Activated naive CD4-positive, alpha-beta T cell treated with anti-CD3 and anti-CD28 coated beads, Interleukin-2, amount 50 U/mL, for 16 hours (primary cell): ENCODE measurements at regions not wholly inside any gene's neighbourhood (a gene's known extent, or its start where the extent isn't known, plus 50 kb on each side); places are given as distances from the start of the nearest gene placed in this dataset.
"Not testable (repeated sequence)": the region's sequence is repeated elsewhere in the genome, so short reads cannot be mapped to it uniquely, and the experiment has no call there.

ENCODE experiments used
- DNase-seq: peaks from one replicate; pipeline ENCODE4 v3.0.0-alpha.2; 2020

DNA sequence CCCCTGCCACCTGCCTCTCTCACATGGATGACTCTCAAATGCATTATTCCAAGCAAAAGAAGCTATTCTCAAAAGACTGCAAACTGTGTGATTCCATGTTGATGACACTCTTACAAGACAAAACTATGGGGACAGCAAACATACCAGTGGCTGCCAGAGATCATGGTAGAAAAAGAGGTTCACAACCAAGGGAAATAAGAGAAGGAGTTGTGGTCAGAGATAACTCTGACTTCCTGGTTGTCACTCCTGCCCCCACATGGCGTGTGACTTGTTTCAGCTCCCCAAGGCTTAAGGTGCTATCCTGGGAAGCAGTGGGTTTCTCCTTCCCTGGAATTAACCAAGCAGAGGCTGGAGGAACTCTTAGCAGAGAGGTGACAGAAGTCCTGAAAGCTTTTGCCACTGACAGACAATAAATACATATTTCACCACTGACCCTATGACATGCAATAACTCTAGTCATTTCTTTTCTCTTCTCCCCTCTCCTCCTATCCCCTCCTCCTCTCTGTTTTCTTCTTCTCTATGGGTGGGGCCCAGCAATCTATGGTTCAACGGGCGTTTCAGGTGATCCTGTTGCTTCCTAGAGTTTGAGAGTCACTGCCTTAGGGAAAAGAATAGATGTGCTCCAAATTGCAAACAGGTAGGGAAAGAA is 185.1 kb downstream of the FCRL5 start:
- DNase-seq = no peak

DNA sequence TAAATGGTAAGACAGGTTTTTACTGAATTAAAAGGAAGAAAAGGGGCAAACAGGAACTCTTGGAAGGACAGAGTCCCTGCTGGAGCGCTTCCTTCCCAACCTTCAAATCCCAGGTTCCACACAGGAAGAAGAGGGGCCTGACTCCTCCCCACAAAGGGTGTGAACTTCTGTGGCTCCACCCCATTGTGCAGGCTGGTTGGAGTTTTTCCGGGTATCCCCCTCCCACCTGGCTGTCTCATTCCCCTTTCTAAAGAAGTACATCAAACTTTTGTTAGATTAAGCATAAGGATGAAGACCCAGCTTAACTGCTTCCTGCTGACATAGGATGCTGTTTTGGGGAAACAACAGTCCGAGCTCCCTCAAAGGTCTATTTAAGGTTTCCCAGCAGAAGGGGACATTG is 187.7 kb downstream of the FCRL5 start:
- no peak for DNase-seq

DNA sequence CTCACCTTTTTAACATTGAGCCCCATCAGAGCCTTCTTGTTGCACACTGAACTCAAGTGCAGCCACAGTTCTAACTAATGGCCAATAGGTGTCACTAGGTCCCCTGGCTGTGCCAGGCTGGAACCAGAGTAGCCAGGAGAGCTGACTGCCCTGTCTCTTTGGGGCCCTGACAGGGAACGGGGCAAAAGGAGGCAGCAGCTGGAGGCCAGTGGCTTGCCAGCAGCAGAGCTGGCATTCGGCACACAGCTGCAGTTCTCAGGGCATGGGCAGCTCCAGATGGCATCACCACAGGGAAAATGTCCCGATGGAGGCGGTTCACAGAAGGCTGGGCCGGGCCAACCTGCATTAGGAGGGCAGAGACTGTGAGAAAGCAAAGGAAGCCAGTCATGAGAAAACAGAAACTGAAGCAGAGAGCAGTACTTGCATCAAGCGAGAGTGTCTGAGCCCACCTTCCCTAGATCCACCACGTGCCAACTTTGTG is 188.6 kb downstream of the FCRL5 start:
- no peak for DNase-seq

DNA sequence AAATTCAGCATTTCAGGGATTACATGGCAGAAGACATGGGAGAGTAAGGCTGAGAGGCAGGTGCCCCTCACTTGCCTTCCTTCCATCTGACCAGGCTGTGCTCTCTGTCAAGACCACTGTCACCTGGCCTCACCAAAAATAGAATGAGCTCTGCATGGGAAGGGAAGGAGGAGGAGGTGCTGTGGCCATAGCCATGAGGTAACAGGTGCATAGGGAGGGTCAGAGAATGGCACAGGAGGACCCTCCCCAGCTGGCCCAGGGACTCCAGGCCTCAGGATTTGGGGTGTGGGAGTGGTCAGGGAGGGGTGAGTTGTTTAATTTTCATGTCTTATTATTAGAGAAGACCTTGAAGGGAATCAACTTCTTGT is 192.3 kb downstream of the FCRL5 start:
- no peak for DNase-seq

DNA sequence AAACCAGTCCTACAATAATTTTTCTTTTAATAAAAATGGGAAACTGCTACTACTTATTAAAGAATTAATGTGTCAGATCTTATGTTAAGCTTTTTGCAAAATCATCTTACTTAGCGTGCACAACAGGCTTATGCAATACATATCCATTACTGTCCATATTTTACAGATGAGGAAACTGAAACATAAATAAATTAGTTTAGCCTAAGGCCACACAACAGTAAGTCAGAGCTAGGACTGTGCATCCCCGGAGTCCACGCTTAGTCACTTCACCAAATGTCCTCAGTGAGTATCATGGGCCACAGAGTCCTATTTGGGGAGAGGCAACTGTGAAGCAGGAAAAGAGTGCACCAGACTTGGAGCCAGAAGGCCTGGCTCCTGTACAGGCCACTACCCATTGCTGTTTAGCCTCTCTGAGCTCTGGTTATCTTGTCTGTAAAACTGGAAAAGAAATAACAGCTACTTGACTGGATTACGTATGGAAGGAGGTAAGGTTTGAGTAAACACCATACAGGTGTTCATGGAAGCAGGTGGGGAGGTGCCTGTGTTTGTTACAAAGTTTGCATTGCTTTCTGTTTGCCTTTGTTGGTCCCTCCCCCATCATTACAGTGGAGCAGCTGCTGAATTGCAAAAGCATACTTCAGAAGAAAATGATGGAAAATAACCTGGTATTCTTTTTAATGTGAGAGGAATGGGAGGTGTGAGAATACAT is 192.8 kb downstream of the FCRL5 start:
- no peak for DNase-seq

DNA sequence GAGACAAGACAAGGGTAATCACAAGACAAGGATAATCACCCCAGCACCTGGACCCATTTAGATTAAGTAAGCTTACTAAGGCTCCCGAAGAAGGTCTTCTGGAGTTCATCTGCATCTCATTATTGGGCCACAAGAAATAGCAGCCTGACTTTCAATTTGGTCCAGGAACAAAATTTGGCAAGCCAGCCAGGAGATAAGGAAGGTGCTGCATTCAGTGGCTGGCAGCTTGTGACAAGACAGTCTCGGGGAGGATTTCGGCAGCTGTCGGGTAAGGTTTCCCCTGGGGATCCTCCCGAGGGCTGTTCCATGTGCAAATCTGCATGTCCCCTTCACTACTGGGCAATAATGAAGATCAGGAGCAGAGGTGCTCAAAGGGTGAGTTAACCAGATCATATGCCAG is 195.2 kb downstream of the FCRL5 start:
- DNase-seq = no peak

DNA sequence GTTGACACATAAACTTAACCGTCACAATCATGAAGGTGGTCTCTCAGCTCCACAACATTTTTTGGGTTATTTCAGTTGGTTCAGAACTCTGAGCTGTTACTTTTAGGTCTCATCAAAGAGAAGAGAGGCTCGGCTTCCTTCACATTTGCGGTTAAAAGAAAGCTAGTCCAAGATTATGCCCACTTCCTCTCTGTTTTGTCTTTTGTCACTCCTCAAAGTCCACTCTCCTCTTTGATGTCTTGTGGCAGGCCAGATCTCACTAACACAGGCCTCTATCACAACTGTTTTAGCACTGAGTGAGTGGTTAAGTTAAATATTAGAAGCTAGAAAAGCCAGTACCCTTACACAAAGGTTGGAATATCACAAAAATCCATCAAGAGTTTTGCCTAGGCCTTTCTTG is 195.7 kb downstream of the FCRL5 start:
- DNase-seq = no peak

DNA sequence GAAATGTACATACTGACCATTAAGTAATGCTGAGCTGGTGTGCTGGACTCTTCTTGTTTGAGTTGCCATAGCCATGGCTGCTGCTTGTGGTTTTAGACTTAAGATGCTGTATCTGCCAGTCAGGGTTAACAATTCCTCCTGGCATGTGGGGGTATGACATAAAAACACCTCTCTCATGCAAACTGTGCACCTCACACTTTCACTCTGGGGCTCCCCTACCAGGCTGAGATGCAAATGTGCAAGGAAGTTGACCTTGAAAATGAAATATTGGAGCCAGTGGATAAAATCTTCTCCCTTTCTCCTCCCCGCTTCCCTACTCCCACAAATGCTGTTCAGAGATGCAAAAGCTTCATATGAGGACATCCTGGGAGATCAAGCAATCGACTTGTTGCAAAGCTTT is 198.8 kb downstream of the FCRL5 start:
- no peak for DNase-seq

DNA sequence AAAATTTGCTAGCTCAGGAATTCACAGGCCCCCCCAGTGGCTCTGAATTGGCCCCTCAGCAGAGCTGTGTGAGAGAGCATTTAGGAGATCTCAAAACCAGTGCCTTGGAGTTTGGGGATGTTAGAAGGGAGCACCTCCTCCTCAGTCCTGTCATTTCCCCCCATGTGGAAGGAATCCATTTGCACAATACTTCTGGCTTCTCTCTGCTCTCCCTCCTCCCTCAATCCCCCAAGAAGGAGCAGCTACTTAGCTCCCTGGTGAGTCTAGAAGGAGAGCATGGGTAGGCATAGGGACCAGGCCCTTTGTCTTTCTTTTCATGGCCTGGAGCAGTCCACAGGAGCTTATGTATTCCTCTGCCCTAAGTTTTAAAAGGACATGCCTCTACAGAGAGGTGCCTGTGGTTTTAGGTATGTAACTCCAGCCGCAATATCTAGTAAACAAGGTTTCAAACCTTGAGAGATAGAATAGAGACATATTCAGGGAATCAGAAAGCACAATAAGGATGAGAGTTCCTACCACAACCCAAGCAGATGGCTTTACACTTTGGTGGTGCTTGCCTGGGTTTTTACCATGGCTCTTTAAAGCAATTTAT is 199.4 kb downstream of the FCRL5 start:
- DNase-seq = no peak

DNA sequence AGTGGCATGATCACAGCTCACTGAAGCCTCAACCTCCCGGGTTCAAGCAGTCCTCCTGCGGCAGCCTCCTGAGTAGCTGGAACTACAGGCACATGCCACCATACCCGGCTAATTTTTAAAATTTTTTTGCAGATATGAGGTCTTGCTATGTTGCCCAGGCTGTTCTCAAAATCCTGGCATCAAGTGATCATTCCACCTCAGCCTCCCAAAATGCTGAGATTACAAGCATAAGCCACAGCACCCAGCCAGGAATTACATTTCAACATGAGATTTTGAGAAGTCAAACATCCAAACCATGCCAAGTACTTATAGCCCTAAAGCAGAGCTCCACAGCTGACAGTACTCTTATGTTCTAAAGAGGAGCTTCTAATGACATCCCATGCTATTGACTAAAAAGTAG is 200.1 kb downstream of the FCRL5 start:
- DNase-seq = no peak

DNA sequence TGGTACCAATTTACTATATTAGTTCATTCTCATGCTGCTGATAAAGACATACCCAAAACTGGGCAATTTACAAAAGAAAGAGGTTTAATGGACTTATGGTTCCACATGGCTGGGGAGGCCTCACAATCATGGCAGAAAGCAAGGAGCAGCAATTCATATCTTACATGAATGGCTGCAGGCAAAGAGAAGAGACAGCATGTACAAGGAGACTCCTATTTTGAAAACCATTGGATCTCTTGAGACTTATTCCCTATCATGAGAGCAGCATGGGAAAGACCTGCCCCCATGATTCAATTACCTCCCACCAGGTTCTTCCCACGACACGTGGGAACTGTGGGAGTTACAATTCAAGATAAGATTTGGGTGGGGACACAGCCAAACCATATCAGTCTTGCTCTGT is 200.5 kb downstream of the FCRL5 start:
- not testable (repeated sequence) for DNase-seq

DNA sequence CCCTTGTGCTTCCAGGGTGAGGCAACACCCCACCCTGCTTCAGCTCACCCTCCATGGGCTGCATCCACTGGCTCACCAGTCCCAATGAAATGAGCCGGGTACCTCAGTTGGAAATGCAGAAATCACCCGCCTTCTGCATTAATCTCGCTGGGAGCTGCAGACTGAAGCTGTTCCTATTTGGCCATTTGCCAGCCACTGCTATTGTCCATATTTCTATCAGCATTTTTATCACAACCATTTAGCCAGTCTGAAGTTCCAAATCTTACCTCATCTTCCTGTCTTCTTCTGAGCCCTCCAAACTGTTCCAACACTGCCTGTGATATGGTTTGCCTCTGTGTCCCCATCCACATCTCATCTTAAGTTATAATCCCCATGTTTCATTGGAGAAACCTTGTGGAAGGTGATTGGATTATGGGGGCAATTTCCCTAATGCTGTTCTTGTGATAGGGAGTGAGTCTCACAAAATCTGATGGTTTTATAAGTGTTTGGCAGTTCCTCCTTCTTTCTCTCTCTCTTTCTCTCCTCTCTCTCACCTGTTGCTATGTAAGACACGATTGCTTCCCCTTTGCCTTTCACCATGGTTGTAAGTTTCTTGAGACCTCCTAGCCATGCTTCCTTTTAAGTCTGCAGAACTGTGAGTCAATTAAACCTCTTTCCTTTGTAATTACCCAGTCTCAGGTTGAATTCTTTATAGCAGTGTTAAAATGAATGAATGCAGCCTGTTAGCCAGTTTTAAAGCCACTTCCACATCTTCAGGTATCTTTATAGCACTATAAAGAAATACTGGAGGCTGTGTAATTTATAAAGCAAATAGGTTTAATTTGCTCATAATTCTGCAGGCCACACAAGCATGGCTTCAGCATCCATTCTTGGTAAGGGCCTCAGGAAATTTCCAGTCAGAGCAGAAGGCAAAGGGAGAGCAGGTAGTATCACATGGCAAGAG is 203.5 kb downstream of the FCRL5 start:
- DNase-seq = no peak

DNA sequence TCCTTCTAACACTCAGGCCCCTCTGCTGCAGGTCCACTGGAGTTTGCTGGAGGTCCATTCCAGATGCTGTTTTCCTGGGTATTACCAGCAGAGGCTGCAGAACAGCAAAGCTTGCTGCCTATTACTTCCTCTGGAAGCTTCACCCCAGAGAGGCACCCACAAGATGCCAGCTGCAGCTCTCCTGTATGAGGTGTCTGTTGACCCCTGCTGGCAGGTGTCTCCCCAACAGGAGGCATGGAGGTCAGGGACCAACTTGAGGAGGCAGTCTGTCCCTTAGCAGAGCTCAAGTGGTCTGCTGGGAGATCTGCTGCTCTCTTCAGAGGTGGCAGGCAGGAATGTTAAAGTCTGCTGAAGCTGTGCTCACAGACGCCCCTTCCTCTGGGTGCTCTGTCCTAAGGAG is 204.8 kb downstream of the FCRL5 start:
- DNase-seq = no peak

DNA sequence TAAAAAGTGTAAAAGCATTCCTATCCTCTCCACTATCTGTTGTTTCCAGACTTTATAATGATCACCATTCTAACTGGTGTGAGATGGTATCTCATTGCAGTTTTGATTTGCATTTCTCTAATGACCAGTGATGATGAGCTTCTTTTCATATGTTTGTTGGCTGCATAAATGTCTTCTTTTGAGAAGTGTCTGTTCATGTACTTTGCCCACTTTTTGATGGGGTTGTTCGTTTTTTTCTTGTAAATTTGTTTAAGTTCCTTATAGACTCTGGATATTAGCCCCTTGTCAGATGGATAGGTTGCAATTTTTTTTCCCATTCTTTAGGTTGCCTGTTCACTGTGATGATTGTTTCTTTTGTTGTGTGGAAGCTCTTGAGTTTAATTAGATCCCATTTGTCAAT is 199.6 kb upstream of the ETV3 start:
- DNase-seq = not testable (repeated sequence)

DNA sequence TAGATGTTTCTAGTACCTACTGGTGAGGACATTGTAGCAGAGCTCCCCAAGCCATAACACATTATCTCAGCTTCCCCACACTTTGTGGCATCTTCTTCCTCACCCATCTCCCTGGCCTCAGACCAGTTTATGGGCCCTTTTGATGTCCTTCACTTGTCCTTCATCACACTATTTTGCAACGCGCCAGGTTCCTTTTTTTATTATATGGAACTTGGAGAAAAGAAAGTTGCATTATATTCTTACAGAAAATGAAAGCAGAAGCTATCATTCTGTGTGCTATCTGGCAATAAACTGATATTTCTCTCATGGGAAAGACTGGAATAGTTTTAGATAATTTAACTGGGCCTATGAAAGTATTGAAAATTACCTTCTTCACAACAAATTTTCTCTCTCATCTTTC is 196.9 kb upstream of the ETV3 start:
- DNase-seq = no peak

DNA sequence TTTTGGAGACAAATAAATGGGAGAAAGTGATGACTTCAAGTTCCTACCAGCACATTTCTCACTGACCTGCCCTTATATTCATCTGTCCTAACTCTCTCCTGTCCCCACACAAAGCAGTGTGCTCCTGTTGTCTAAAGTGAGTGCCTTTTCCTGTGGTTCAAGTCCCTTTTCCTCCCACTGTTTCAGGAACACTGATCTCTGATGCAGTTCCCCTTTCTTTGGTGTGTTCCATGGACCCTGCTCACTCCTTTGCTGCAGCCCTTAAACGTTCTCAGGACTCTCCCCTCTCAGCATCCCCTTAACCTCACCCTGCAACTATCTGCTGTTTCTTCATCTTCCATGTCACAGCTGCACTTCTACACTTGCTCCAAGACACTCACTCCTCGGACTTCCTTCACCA is 195.8 kb upstream of the ETV3 start:
- DNase-seq = no peak

DNA sequence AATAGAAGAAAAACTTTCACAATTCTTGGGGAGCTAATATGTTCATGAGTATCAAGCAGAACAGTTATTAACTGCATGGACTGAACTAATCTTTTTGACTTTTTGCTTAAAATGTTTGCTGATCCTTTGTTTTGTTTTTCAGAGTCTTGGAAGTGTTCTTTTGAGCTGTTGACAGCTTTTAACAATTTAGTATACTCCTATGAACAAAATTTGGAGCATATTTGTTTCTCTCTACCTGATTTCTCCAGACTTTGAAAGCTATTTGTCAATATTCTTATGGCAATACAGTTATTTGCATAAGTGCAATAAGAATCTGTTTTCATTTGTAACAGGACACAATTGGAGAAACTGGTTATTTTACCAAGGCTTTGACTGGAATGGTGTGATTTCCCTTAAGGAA is 192.0 kb upstream of the ETV3 start:
- not testable (repeated sequence) for DNase-seq

DNA sequence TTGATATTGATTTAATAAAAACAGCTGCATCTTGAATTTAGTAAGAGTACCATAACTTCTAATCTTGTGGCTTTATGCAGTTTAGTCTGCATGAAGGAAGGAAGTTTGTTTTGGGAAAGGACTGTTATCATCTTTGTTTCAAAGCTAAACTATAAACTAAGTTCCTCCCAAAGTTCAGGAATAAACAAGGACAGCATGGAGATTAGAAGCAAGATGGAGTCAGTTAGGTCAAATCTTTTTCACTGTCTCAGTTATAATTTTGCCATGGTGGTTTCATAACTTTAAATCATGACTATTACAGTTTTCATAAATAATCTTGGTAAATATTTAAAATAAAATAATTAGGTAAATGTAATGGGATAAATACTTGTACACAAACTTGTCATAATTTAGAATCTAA is 189.9 kb upstream of the ETV3 start:
- DNase-seq = not testable (repeated sequence)

DNA sequence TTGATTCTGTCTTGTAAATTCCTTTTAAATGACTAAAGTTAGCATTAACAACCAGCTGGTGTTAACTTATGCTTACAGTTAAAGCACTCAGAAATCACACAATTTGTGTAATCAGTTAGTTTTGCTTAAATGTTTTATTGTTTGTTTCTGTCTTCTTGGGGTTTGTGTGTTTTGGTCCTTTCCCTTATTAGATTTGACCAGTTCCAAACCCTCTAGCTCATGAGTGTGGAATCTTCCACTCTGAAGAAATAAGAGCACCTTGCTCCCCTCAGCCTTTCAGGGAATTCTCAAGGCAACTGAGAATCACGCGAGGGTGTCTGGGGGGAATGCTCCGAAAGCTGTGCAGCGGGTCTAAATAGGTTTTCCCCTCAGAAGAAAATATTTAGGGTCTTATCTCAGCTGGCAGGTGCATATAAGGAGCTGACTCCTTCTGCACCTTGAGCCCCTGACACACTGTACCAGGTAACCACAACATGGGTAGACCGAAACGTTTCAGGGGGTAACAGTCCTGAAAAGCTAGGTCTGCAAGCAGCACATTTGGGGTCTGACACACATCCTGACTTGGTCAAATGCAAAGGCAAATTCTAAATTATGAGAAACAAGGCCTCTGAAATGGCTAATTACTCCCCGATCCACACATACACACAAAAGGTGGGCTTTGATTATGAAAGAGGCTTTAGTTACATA is 188.1 kb upstream of the ETV3 start:
- no peak for DNase-seq

DNA sequence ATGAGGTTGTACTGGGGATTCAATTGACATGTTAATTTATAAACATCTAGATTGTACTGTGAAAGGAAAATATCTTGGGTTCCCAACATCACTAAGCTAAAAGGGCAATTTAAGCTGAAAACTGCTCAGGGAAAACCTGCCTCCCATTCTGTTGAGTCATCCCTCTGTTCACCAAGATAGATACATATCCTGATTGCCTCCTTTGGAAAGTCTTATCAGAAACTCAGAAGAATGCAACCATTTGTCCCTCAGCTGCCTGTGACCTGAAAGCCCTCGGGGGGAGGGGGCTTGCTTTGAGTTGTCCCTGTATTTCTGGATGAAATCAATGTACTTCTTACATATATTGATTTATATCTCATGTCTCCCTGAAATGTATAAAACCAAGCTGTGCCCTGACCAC is 187.0 kb upstream of the ETV3 start:
- no peak for DNase-seq

DNA sequence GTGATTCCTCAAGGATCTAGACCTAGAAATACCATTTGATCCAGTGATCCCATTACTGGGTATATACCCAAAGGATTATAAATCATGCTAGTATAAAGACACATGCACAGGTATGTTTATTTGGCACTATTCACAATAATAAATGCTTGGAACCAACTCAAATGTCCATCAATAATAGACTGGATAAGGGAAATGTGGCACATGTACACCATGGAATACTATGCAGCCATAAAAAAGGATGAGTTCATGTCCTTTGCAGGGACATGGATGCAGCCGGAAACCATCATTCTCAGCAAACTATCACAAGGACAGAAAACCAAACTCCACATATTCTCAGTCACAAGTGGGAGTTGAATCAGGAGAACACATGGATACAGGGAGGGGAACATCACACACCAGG is 183.8 kb upstream of the ETV3 start:
- not testable (repeated sequence) for DNase-seq

DNA sequence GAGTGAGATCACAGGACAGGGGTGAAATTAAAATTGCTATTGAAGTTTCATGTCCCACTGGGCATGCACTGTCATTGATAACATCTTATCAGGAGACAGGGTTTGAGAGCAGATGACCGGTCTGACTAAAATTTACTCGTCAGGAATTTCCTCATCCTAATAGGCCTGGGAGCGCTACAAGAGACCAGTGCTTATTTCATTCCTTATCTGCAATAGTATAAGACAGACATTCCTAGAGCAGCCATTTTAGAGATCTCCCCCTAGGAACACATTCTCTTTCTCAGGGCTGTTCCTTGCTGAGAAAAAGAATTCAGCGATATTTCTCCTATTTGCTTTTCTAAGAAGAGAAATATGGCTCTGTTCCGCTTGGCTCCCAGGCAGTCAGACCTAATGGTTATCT is 181.4 kb upstream of the ETV3 start:
- DNase-seq = no peak

DNA sequence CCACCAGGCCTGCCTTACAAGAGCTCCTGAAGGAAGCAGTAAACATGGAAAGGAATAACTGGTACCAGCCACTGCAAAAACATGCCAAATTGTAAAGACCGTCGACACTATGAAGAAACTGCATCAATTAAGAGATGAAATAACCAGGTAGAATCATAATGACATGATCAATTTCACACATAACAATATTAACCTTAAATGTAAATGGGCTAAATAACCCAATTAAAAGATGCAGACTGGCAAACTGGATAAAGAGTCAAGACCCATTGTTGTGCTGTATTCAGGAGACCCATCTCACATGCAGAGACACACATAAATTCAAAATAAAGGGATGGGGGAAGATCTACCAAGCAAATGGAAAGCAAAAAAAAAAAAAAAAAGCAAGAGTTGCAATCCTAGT is 179.0 kb upstream of the ETV3 start:
- DNase-seq = not testable (repeated sequence)
